ENCODE measurements at regions not wholly inside any gene's neighbourhood (a gene's known extent, or its start where the extent isn't known, plus 50 kb on each side); places are given as distances from the start of the nearest gene placed in this dataset.

DNA sequence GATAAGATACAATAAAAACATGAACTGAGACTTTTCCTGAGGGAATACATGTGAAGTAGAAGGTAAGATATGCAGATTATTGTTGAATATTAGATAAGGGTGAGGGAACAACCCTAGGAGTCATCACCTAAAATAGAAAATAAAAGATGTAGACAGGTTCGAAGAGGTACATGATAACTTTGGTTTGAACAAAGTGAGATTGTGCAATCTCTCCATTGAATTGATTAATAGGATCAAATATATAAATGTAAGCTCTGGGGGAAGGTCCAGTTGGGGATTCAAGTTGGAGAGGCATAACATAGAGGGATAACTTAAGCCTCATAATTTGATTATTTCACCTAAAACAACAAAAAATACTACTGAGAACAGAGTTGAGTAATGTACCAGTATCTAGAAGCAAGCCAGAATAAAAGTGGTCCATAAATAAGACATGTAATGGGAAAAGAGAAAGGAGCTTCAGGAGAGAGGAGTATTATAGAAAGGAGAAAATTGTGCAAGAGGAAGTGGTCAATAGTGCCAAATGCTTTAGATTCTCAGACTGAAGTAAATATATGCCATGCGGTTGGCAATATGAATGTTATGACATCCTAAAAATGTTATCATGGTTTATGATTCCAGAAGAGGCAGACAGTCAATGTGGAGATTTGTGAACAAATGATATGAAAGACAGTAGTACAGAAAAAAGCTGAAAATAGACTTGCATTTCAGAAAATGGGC is 282.3 kb upstream of the CHRM2 start:
- Histone ChIP-seq H3K4me1 (no peaks in the 10 kb centered on the region), H3K27ac (no peak overlapping the region), H3K4me3 (no peak overlapping the region), H3K4me2 (no peak overlapping the region), H3K9me3 (no peaks in the 10 kb centered on the region)
- DNase-seq (ENCODE audit: low read depth in 1 of 2, low spot score in 1 of 2): no peak
- ATAC-seq: no peak
- CTCF ChIA-PET: no interaction called here
- FAIRE-seq: no peak
- no peak for TF ChIP-seq ATOH8 (CRISPR knock-in tag; IDR thresholded peaks at IDR 0.05; ENCODE audit: low read depth)
- no peak for TF ChIP-seq RARB (CRISPR knock-in tag; IDR thresholded peaks at IDR 0.05)
- TF ChIP-seq, protein P1, sequence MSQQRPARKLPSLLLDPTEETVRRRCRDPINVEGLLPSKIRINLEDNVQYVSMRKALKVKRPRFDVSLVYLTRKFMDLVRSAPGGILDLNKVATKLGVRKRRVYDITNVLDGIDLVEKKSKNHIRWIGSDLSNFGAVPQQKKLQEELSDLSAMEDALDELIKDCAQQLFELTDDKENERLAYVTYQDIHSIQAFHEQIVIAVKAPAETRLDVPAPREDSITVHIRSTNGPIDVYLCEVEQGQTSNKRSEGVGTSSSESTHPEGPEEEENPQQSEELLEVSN (IDR thresholded peaks at IDR 0.05; ENCODE audit: borderline replicate concordance, low read depth): no peak
- TF ChIP-seq HMGXB4 (CRISPR knock-in tag; IDR thresholded peaks at IDR 0.05; ENCODE audit: borderline replicate concordance): no peak
- TF ChIP-seq SMC3 (IDR thresholded peaks at IDR 0.05): no peak
- no peak for TF ChIP-seq CEBPB (IDR thresholded peaks at IDR 0.05)
- TF ChIP-seq RNF2 (IDR thresholded peaks at IDR 0.05; ENCODE audit: borderline replicate concordance, low read depth): no peak
- TF ChIP-seq TFCP2L1 (CRISPR knock-in tag; IDR thresholded peaks at IDR 0.05): no peak
- TF ChIP-seq CHD2 (IDR thresholded peaks at IDR 0.05; ENCODE audit: low read length, partially characterized antibody): no peak
- TF ChIP-seq, protein P2, sequence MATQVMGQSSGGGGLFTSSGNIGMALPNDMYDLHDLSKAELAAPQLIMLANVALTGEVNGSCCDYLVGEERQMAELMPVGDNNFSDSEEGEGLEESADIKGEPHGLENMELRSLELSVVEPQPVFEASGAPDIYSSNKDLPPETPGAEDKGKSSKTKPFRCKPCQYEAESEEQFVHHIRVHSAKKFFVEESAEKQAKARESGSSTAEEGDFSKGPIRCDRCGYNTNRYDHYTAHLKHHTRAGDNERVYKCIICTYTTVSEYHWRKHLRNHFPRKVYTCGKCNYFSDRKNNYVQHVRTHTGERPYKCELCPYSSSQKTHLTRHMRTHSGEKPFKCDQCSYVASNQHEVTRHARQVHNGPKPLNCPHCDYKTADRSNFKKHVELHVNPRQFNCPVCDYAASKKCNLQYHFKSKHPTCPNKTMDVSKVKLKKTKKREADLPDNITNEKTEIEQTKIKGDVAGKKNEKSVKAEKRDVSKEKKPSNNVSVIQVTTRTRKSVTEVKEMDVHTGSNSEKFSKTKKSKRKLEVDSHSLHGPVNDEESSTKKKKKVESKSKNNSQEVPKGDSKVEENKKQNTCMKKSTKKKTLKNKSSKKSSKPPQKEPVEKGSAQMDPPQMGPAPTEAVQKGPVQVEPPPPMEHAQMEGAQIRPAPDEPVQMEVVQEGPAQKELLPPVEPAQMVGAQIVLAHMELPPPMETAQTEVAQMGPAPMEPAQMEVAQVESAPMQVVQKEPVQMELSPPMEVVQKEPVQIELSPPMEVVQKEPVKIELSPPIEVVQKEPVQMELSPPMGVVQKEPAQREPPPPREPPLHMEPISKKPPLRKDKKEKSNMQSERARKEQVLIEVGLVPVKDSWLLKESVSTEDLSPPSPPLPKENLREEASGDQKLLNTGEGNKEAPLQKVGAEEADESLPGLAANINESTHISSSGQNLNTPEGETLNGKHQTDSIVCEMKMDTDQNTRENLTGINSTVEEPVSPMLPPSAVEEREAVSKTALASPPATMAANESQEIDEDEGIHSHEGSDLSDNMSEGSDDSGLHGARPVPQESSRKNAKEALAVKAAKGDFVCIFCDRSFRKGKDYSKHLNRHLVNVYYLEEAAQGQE (IDR thresholded peaks at IDR 0.05): no peak
- POLR2A ChIA-PET: no interaction called here
- WGBS (ENCODE audit: missing lambda C conversion rate): 13% methylated on average over 2 of the region's 2 CpGs

- Histone ChIP-seq H3K27ac (no peak overlapping the region), H3K9me3 (no peaks in the 10 kb centered on the region), H3K4me1 (no peaks in the 10 kb centered on the region), H3K4me3 (no peak overlapping the region), H3K4me2 (no peak overlapping the region)
- FAIRE-seq (no peak), ATAC-seq (no peak), DNase-seq (ENCODE audit: low read depth in 1 of 2, low spot score in 1 of 2) (no peak)
- TF ChIP-seq HEYL (CRISPR knock-in tag; IDR thresholded peaks at IDR 0.05): no peak
- no peak for TF ChIP-seq ZSCAN20 (CRISPR knock-in tag; IDR thresholded peaks at IDR 0.05)
- ChIA-PET CTCF (no interaction called here), POLR2A (no interaction called here)
- WGBS (ENCODE audit: missing lambda C conversion rate): no CpG with 5 or more reads among the region's 2 CpGs
These were observed 302.0 kb upstream of the CHRM2 start for GRCh38 chr7:136566491-136566890.

- POLR2A ChIA-PET: no interaction called here
These were observed 312.5 kb upstream of the CHRM2 start for GRCh38 chr7:136555933-136556332.

More at GRCh38 chr7:136555933-136556332, 312.5 kb upstream of the CHRM2 start:
- TF ChIP-seq EP300 (IDR thresholded peaks at IDR 0.05): no peak
- TF ChIP-seq, protein P1 (IDR thresholded peaks at IDR 0.05; ENCODE audit: borderline replicate concordance, low read depth): no peak
- TF ChIP-seq, protein P2 (IDR thresholded peaks at IDR 0.05): no peak
- TF ChIP-seq ZFP36 (IDR thresholded peaks at IDR 0.05; ENCODE audit: borderline replicate concordance, partially characterized antibody): no peak
- no peak for TF ChIP-seq ZSCAN20 (CRISPR knock-in tag; IDR thresholded peaks at IDR 0.05)
- no peak for TF ChIP-seq HMGXB4 (CRISPR knock-in tag; IDR thresholded peaks at IDR 0.05; ENCODE audit: borderline replicate concordance)
- DNase-seq (ENCODE audit: low read depth in 1 of 2, low spot score in 1 of 2): no peak
- no peak overlapping the region for H3K4me2 ChIP-seq
- no peak for FAIRE-seq
- no peak overlapping the region for H3K4me3 ChIP-seq
- H3K27ac ChIP-seq: no peak overlapping the region
- no peaks in the 10 kb centered on the region for H3K9me3 ChIP-seq
- H3K4me1 ChIP-seq: no peaks in the 10 kb centered on the region
- WGBS (ENCODE audit: missing lambda C conversion rate): 17% methylated on average over 5 of the region's 5 CpGs
- CTCF ChIA-PET: no interaction called here
- no peak for ATAC-seq
